GM10266 (cell line): ENCODE measurements at regions not wholly inside any gene's neighbourhood (a gene's known extent, or its start where the extent isn't known, plus 50 kb on each side); places are given as distances from the start of the nearest gene placed in this dataset.

Source experiments
- DNase-seq: peaks from one replicate; pipeline ENCODE4 v3.0.0; 2012; ENCODE audit errors: extremely low spot score
- CTCF ChIP-seq: IDR thresholded peaks from 2 replicates; pipeline ENCODE4 v1.5.1; 2012; ENCODE audit warnings: mild to moderate bottlenecking, low read depth; ENCODE audit not compliant: control insufficient read depth, insufficient read depth; ENCODE audit errors: missing control alignments

GRCh38 chr1:79089946-79090345 lies 83.4 kb upstream of the ADGRL4 start:
- DNase-seq = no peak
- no peak for TF ChIP-seq CTCF

GRCh38 chr1:79082233-79082632 lies 75.7 kb upstream of the ADGRL4 start:
- no peak for TF ChIP-seq CTCF
- DNase-seq = no peak

GRCh38 chr1:79079770-79080169 lies 73.2 kb upstream of the ADGRL4 start:
- no peak for TF ChIP-seq CTCF
- no peak for DNase-seq

- no peak for TF ChIP-seq CTCF
- DNase-seq = no peak
Measured at GRCh38 chr1:79074975-79075374, 68.4 kb upstream of the ADGRL4 start.

GRCh38 chr1:79069828-79070227 lies 63.3 kb upstream of the ADGRL4 start:
- no peak for DNase-seq
- no peak for TF ChIP-seq CTCF

GRCh38 chr1:79059341-79059740 lies 52.8 kb upstream of the ADGRL4 start:
- DNase-seq = no peak
- no peak for TF ChIP-seq CTCF
